Activated naive CD8-positive, alpha-beta T cell treated with anti-CD3 and anti-CD28 coated beads, Interleukin-2, amount 10 ng/mL, durations not matched to agents 7 days and 5 days (primary cell): ENCODE measurements at regions not wholly inside any gene's neighbourhood (a gene's known extent, or its start where the extent isn't known, plus 50 kb on each side); places are given as distances from the start of the nearest gene placed in this dataset.

Experiments used
- ATAC-seq: fragments of 150-1000 bp; cut with Tn5 transposase; one replicate; pipeline ENCODE4 v1.10.0; 2021; ENCODE audit warnings: low read depth, moderate library complexity
- POLR2A ChIA-PET: fragments of 350-600 bp; sonication (Branson Sonifier 250); formaldehyde crosslinking; loops from one replicate; lab custom pipeline; 2021; ENCODE audit warnings: antibody characterized with exemption; lab: Charles Lee
- DNase-seq: peaks from one replicate; pipeline ENCODE4 v3.0.0; 2021
- H3K27ac Mint-ChIP-seq: one replicate; pipeline ENCODE4 v1.8.0; 2022; ENCODE audit warnings: mild to moderate bottlenecking, mixed read lengths
- H3K27me3 Mint-ChIP-seq: one replicate; pipeline ENCODE4 v1.8.0; 2022; ENCODE audit warnings: mild to moderate bottlenecking, moderate library complexity, mixed read lengths
- H3K36me3 Mint-ChIP-seq: one replicate; pipeline ENCODE4 v1.8.0; 2021; ENCODE audit warnings: mild to moderate bottlenecking, mixed read lengths
- H3K4me1 Mint-ChIP-seq: one replicate; pipeline ENCODE4 v1.8.0; 2021; ENCODE audit warnings: mixed read lengths
- H3K4me3 Mint-ChIP-seq: one replicate; pipeline ENCODE4 v1.8.0; 2022; ENCODE audit warnings: mild to moderate bottlenecking, moderate library complexity, mixed read lengths
- H3K9me3 Mint-ChIP-seq: one replicate; pipeline ENCODE4 v1.8.0; 2021; ENCODE audit warnings: mixed read lengths

DNA sequence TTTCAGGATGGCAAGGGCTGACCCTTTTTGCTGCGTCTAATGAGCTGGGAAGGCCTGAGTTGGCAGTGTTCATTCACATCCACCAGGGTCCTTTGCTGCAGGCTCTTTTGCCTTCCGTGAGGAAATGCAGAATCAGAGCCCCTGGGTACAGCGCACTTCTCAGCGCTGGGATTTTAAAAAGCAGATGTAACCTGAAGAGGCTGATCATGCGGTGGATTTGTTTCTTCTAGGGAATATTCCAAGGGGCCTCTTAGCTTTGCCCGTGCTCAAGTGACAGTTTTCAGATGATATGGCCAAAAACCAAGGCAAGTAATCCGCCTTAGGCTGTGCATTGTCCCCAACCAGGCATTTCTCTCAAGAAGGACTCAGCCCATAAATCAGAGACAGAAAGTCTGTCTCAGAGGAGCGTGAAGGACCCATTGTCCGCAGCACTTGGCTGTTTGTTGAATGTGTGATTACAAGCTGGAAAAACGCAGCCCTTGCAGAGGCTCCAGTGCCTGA, 237.6 kb downstream of the PTPRC start:
- Mint-ChIP-seq H3K4me3 (no peak overlapping the region), H3K9me3 (peaks cover 3% of the 10 kb centered on the region), H3K36me3 (peaks cover 66% of the 10 kb centered on the region), H3K4me1 (peaks cover 21% of the 10 kb centered on the region), H3K27me3 (no peaks in the 10 kb centered on the region), H3K27ac (no peak overlapping the region)
- DNase-seq, result no peak
- ATAC-seq, result no peak
- POLR2A ChIA-PET, result no interaction called here

DNA sequence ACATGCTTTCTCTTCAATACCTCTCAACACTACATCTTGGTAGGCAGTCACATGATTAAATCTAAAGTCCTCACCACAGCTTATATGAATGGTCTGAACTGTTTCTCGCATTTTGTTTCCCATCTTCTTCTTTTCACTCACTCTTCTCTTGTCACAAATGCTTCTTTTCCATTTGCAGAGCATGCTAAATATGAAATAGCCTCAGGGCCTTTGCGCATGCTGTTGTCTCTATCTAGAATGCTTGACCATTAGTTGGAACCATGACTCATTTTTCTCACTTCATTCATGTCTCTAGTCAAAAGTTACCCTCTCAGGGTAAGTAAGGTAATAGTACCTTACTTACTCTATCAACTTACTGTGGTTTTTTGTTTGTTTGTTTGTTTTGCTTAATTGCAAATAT, 239.7 kb downstream of the PTPRC start:
- POLR2A ChIA-PET, result no interaction called here
- peaks cover 57% of the 10 kb centered on the region for H3K36me3 Mint-ChIP-seq
- H3K9me3 Mint-ChIP-seq, result peaks cover 3% of the 10 kb centered on the region
- H3K27me3 Mint-ChIP-seq, result no peaks in the 10 kb centered on the region
- no peak for ATAC-seq
- peak overlapping the region; percentile 1 for H3K27ac Mint-ChIP-seq
- H3K4me3 Mint-ChIP-seq, result no peak overlapping the region
- H3K4me1 Mint-ChIP-seq, result peaks cover 21% of the 10 kb centered on the region
- DNase-seq, result no peak

DNA sequence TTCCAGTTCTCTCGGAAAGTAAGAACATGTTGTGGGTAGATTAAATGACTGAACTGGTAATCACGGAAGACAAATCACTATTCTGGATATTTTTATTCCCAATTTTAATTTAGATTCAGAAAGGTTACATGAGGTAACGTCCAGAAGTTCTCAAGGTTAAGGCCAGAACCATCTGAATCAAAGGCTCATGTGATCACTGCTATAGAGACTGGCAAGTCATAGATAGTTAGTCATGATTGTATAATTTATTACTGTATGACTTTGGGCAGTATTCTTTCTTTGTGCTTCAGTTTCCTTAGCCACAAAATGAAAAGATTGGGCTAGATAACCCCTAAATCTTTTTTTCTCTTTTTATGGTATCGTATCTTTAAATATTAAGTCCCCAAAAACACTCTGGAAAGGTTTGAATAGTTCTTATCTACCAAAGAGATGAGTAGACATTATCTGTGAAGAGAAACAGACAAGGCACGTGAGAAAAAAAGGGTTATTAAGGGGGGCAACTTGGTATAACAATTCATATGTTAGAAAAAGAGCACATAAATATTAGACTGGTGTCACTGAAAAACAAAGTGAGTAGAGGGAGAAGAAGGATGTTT, 241.0 kb downstream of the PTPRC start:
- POLR2A ChIA-PET, result no interaction called here
- Mint-ChIP-seq H3K27ac (no peak overlapping the region), H3K4me1 (peaks cover 17% of the 10 kb centered on the region), H3K9me3 (no peaks in the 10 kb centered on the region), H3K27me3 (no peaks in the 10 kb centered on the region), H3K4me3 (no peak overlapping the region), H3K36me3 (peaks cover 57% of the 10 kb centered on the region)
- ATAC-seq, result no peak
- no peak for DNase-seq

DNA sequence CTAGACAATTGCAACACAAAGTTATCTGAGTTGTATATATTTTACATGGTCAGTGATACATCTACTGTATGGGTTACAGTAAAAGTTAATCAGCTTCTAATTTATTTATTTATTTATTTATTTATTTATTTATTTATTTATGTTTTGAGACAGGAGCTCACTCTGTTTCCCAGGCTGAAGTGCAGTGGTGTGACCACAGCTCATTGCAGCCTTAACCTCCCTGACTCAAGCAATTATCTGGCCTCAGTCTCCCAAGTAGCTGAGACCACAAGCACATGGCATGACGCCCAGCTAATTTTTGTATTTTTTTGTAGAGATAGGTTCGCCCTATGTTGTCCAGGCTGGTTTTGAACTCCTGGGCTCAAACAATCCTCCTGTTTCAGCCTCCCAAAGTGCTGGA, 241.6 kb downstream of the PTPRC start:
- H3K4me3 Mint-ChIP-seq, result no peak overlapping the region
- no peak for ATAC-seq
- H3K4me1 Mint-ChIP-seq, result peaks cover 18% of the 10 kb centered on the region
- peaks cover 51% of the 10 kb centered on the region for H3K36me3 Mint-ChIP-seq
- POLR2A ChIA-PET, result no interaction called here
- no peak overlapping the region for H3K27ac Mint-ChIP-seq
- no peaks in the 10 kb centered on the region for H3K27me3 Mint-ChIP-seq
- no peaks in the 10 kb centered on the region for H3K9me3 Mint-ChIP-seq
- no peak for DNase-seq

GRCh38 chr1:198880818-198881597, 242.2 kb downstream of the PTPRC start:
- no peaks in the 10 kb centered on the region for H3K27me3 Mint-ChIP-seq
- DNase-seq, result no peak
- no peak overlapping the region for H3K4me3 Mint-ChIP-seq
- ATAC-seq, result peak; percentile 39
- POLR2A ChIA-PET, result no interaction called here
- H3K4me1 Mint-ChIP-seq, result peaks cover 18% of the 10 kb centered on the region
- H3K9me3 Mint-ChIP-seq, result no peaks in the 10 kb centered on the region
- peaks cover 49% of the 10 kb centered on the region for H3K36me3 Mint-ChIP-seq
- H3K27ac Mint-ChIP-seq, result no peak overlapping the region

DNA sequence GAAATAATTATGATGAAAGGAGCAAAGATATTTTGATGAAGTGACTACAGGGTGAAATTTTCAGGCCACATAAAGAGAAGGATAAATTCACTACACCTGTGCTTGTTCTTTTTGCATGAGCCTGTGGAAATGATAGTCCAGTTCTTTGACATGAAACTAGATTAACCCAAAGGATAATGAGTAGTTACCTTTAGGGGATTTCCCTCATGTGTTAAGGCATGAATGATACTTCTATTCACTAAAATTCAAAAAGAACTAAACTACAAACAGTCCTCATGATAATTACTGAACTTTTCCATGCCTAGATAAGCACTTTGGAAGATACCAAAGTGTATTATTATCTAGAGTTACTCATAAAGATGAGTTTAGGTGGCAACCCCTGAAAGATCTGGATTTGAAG, 244.3 kb downstream of the PTPRC start:
- H3K4me1 Mint-ChIP-seq, result peaks cover 18% of the 10 kb centered on the region
- POLR2A ChIA-PET, result no interaction called here
- no peaks in the 10 kb centered on the region for H3K9me3 Mint-ChIP-seq
- ATAC-seq, result no peak
- H3K27me3 Mint-ChIP-seq, result no peaks in the 10 kb centered on the region
- no peak for DNase-seq
- H3K27ac Mint-ChIP-seq, result no peak overlapping the region
- peaks cover 43% of the 10 kb centered on the region for H3K36me3 Mint-ChIP-seq
- no peak overlapping the region for H3K4me3 Mint-ChIP-seq

GRCh38 chr1:198887866-198888265, 249.0 kb downstream of the PTPRC start:
- ATAC-seq, result no peak

GRCh38 chr1:198888379-198888943, 249.6 kb downstream of the PTPRC start:
- POLR2A ChIA-PET, result no interaction called here
- H3K27me3 Mint-ChIP-seq, result no peaks in the 10 kb centered on the region
- ATAC-seq (no peak), DNase-seq (no peak)
- no peaks in the 10 kb centered on the region for H3K9me3 Mint-ChIP-seq
- H3K4me3 Mint-ChIP-seq, result no peak overlapping the region
- H3K4me1 Mint-ChIP-seq, result peaks cover 8% of the 10 kb centered on the region
- no peak overlapping the region for H3K27ac Mint-ChIP-seq
- H3K36me3 Mint-ChIP-seq, result peaks cover 33% of the 10 kb centered on the region

More at GRCh38 chr1:198887866-198888265, 249.0 kb downstream of the PTPRC start:
- DNase-seq, result no peak
- Mint-ChIP-seq H3K4me3 (no peak overlapping the region), H3K4me1 (peaks cover 6% of the 10 kb centered on the region), H3K27me3 (no peaks in the 10 kb centered on the region), H3K27ac (no peak overlapping the region), H3K36me3 (peaks cover 35% of the 10 kb centered on the region), H3K9me3 (no peaks in the 10 kb centered on the region)
- POLR2A ChIA-PET, result no interaction called here

- no peak for DNase-seq
- Mint-ChIP-seq H3K9me3 (no peaks in the 10 kb centered on the region), H3K36me3 (peaks cover 28% of the 10 kb centered on the region), H3K4me1 (peaks cover 10% of the 10 kb centered on the region), H3K27ac (no peak overlapping the region), H3K4me3 (no peak overlapping the region), H3K27me3 (no peaks in the 10 kb centered on the region)
- ATAC-seq, result no peak
- POLR2A ChIA-PET, result no interaction called here
These were observed 250.3 kb downstream of the PTPRC start for GRCh38 chr1:198889101-198889500.

DNA sequence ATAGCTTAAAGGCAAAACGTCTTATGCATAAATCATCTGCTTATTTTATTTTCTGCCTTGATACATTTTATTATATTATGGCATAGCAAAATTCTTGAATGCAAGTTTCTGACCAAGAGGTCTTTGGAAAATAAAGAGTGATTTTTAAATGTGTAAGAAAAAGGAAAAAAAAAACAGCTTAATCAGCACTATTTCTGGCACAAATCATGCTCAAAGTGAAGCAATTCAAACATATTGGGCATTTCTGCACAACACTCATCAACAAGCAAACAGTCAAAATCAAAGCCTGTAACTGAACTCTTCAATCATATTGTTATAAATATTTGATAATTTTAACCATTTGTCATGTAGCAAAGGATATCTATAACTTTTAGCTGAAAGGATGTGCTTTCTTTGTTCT, 250.9 kb downstream of the PTPRC start:
- POLR2A ChIA-PET, result no interaction called here
- no peak for DNase-seq
- ATAC-seq, result no peak
- H3K36me3 Mint-ChIP-seq, result peaks cover 26% of the 10 kb centered on the region
- H3K4me1 Mint-ChIP-seq, result peaks cover 10% of the 10 kb centered on the region
- H3K27ac Mint-ChIP-seq, result no peak overlapping the region
- H3K9me3 Mint-ChIP-seq, result no peaks in the 10 kb centered on the region
- no peaks in the 10 kb centered on the region for H3K27me3 Mint-ChIP-seq
- no peak overlapping the region for H3K4me3 Mint-ChIP-seq

DNA sequence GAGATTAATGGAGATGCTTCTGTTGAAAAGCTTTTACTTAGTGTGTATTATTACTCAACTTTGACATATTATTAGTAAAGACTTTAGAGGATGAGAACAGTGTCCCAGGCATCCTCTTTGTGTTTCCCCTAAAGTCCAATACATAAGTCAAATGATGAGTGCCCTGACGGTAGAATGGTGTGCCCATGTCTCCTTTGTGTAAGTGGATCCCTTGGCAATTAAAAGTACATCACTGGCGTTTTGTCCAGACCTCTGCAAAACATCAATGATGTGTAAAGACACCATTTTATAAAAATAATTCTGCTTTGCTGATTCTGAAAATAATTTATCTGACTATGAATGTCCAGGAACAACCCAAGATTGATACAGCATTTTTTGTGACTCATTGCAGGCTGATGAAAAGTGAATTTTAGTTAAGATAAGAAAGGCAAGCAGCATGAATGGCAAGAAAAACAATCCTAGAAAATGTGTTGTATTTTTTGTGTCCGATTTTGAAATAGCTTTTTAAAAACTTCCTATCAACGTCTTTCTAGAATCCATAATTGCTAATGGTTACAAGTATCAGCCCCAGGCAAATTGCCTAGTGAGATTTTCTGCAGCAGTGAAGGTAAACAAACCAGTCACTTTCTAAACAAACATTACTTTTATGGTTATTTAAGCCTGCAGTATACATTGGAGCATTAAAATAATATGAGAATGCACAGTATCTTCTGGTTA, 251.5 kb downstream of the PTPRC start:
- H3K27me3 Mint-ChIP-seq, result no peaks in the 10 kb centered on the region
- DNase-seq, result no peak
- no peak overlapping the region for H3K27ac Mint-ChIP-seq
- no peaks in the 10 kb centered on the region for H3K9me3 Mint-ChIP-seq
- H3K36me3 Mint-ChIP-seq, result peaks cover 29% of the 10 kb centered on the region
- H3K4me1 Mint-ChIP-seq, result peaks cover 9% of the 10 kb centered on the region
- H3K4me3 Mint-ChIP-seq, result no peak overlapping the region
- POLR2A ChIA-PET, result no interaction called here
- ATAC-seq, result no peak

GRCh38 chr1:198892065-198892464, 253.2 kb downstream of the PTPRC start:
- H3K9me3 Mint-ChIP-seq, result peaks cover 1% of the 10 kb centered on the region
- H3K4me3 Mint-ChIP-seq, result no peak overlapping the region
- H3K36me3 Mint-ChIP-seq, result peaks cover 41% of the 10 kb centered on the region

GRCh38 chr1:198893141-198893540, 254.3 kb downstream of the PTPRC start:
- no peak for ATAC-seq
- H3K4me3 Mint-ChIP-seq, result no peak overlapping the region
- H3K27me3 Mint-ChIP-seq, result no peaks in the 10 kb centered on the region
- no peak overlapping the region for H3K27ac Mint-ChIP-seq
- peaks cover 12% of the 10 kb centered on the region for H3K4me1 Mint-ChIP-seq
- H3K36me3 Mint-ChIP-seq, result peaks cover 46% of the 10 kb centered on the region
- H3K9me3 Mint-ChIP-seq, result peaks cover 1% of the 10 kb centered on the region
- DNase-seq, result no peak
- POLR2A ChIA-PET, result no interaction called here

More at GRCh38 chr1:198892065-198892464, 253.2 kb downstream of the PTPRC start:
- DNase-seq (no peak), ATAC-seq (no peak)
- Mint-ChIP-seq H3K4me1 (peaks cover 12% of the 10 kb centered on the region), H3K27ac (no peak overlapping the region), H3K27me3 (no peaks in the 10 kb centered on the region)
- POLR2A ChIA-PET, result no interaction called here
